Activated CD4-positive, CD25-positive, alpha-beta regulatory T cell treated with anti-CD3 and anti-CD28 coated beads, Interleukin-2, amount 50 U/mL, for 24 hours (primary cell): ENCODE measurements at regions not wholly inside any gene's neighbourhood (a gene's known extent, or its start where the extent isn't known, plus 50 kb on each side); places are given as distances from the start of the nearest gene placed in this dataset.
"Not testable (repeated sequence)": the region's sequence is repeated elsewhere in the genome, so short reads cannot be mapped to it uniquely, and the experiment has no call there.

ENCODE experiments used
- ATAC-seq, 2 donors: fragments of 150-1000 bp; cut with Tn5 transposase; one replicate each; pipeline ENCODE4 v1.10.0; 2021; ENCODE audit warnings: mild to moderate bottlenecking in 1 of 2, moderate library complexity in 1 of 2

- ATAC-seq: no peak
Observed at GRCh38 chr2:156947261-156947660, 310.2 kb upstream of the GALNT5 start.

DNA sequence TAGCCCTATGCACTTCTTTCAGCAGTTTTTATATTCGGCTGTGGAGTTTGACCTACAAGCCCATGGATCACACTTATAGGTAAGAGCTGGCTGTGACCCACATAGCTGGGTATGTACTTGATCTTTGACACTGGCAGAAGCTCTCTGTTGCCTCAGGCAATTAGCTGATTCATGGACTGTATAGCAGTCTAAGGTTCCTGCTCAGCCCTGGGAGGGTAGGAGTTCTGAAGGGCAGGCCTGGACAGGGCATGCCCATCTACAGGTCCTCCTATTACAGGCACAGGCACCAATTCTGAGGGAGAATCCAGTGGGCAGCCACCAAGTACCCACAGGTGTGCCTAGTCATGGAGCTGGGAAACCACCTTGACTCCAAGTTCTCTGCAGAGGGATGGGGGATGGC is 301.8 kb upstream of the GALNT5 start:
- ATAC-seq: no peak

DNA sequence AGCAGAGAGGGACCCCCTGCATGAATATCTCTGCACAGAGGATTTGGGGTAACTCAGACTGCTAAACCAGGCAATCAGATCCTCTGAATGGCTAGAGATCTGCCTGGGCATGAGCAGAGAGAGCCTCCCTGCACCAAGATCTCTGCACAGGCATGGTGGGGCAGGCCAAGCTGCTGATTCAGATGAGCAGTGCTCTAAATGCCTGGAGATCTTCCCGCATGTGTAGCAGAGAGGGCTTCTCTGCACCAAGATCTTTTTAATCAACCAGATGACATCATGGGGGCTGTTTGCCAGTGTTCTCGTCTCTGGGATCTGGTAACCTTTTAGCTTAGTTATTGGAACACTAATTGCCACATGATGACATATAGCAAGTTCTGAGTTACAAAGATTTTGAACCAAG is 301.3 kb upstream of the GALNT5 start:
- ATAC-seq: no peak

GRCh38 chr2:156958374-156958773 is 299.1 kb upstream of the GALNT5 start:
- no peak for ATAC-seq

GRCh38 chr2:156959481-156959880 is 298.0 kb upstream of the GALNT5 start:
- no peak for ATAC-seq

DNA sequence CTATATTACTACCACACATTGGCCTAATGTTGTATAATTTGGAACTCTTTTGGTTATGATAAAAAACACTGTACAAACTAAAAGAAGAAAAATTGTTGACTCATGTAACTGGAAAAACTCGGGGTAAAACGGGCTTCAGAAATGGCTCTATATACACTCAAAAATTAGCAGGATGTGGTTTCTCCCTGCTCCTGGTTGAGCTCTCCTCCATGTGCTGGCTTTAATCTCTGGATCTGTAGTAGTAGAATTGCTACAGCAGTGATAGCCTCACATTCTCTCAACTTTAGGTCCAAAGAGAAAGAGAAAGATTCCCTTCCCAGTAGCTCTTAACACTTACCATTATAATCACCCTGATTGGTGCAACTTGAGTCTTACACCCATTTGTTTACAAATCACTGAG is 274.9 kb upstream of the GALNT5 start:
- no peak for ATAC-seq

DNA sequence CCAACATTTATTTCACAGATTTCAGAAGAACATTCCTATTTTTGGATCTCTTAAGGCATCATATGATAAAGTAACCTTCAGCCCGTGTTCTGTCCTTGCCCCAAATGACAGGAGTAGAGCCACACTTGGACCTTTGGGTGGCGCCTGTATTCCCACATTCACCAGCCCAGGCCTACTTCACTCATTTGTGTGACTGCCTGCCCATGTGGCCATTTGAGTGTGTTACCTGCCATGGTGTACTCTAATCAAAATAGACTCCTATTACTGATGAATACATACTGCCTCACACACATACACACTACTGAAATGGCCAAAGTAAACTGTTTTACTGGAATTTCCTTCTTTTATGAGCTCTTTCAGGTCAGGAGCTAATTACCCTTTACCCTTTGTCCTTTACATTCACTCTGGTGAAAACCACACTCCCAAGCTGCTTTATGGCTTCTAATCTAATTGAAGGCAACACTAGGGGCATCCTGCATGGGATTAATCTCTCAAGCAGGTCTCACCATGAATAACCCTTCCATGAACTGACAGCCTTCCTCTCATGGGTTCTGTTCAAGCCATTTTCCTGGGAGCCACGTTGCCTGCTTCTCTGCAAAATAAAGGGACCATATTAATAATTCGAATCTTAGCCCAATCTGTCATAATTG is 271.0 kb upstream of the GALNT5 start:
- no peak for ATAC-seq

- ATAC-seq: no peak
Observed at GRCh38 chr2:156999661-157000060, 257.8 kb upstream of the GALNT5 start.

DNA sequence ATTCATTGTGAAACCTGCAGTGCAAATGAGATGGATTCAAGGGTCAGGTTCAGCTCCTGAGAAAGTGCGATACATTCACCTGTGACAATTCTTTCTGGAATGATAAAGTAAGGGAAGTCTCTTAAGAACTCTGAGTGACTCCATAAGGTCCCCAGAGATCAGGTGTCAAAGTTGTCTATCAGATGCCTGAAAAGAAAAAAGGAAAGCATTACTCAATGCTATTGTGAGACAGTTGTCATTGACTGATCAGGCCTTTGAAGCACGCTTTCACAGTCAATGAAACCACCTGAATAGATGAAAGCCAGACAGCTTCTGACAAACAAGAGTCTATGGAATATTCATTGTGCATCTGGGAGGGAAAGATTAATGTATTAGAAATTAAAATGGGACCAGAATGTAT is 252.7 kb upstream of the GALNT5 start:
- no peak for ATAC-seq

GRCh38 chr2:157015015-157015575 is 242.4 kb upstream of the GALNT5 start:
- ATAC-seq: no peak

- not testable (repeated sequence) for ATAC-seq
Observed at GRCh38 chr2:157023264-157023663, 234.2 kb upstream of the GALNT5 start.

- ATAC-seq: no peak
Observed at GRCh38 chr2:157024129-157024528, 233.4 kb upstream of the GALNT5 start.

GRCh38 chr2:157032017-157032416 is 225.5 kb upstream of the GALNT5 start:
- ATAC-seq: no peak

DNA sequence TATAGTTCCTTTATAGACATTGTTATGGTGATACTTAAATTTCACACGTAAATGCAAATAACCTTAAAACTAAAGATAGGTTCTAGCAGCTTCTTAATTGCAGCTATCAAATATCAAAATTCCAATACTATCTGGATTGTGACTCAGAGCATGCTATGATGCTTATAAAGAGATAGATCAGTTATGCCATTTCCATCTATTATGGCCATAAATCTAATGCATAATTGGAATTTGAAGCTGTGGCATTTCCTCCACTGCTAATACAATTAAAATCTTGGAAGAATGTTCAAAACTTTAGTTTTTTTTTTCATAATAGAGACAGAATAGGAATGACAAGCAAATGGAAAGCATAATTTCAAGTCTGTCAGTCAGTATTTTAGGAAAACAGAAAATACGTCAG is 220.8 kb upstream of the GALNT5 start:
- no peak for ATAC-seq

- no peak for ATAC-seq
Observed at GRCh38 chr2:157043786-157044185, 213.7 kb upstream of the GALNT5 start.

DNA sequence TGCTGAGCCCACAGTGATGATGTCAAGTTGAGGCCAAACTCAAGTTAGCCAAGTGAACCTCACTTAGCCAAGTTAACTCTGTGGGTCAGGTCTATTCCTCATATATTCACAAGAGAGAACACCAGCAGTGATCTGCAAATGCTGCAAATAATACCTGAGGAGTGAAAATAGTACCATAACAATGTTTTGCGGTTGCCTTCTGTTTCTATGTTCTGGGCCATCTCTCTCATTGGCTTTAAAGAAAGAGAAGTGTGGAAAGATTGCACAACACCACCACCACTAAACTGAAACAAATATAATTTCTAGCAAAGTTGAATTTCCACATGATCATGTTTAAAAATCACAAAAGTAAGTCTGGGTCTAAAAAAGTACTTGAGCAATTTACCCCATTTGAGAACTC is 211.1 kb upstream of the GALNT5 start:
- ATAC-seq: no peak

- ATAC-seq: no peak
Observed at GRCh38 chr2:157052685-157053224, 204.8 kb upstream of the GALNT5 start.

DNA sequence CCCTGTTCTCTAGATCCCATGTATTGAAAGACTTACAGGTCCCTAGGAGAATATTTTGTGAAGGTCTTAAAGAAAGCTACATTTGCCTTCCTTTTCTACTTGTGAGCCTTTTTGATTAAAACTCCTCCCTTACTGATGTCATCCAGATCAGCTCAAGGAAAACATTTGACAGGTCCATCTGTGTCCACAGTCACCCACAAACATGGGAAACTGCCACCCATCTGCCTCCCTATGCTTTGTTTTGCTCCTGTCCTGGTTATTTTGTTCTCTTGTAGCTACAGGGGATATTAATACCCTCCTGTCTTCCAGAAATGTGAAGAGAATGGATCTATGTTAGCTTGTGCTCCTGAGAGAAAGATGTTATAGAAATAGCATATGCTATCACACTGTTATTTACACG is 203.6 kb upstream of the GALNT5 start:
- no peak for ATAC-seq

- no peak for ATAC-seq
Observed at GRCh38 chr2:157055660-157056199, 201.8 kb upstream of the GALNT5 start.

GRCh38 chr2:157056200-157056676 is 201.3 kb upstream of the GALNT5 start:
- no peak for ATAC-seq

- ATAC-seq: no peak
Observed at GRCh38 chr2:157058161-157058560, 199.3 kb upstream of the GALNT5 start.

GRCh38 chr2:157059036-157059435 is 198.5 kb upstream of the GALNT5 start:
- ATAC-seq: no peak

DNA sequence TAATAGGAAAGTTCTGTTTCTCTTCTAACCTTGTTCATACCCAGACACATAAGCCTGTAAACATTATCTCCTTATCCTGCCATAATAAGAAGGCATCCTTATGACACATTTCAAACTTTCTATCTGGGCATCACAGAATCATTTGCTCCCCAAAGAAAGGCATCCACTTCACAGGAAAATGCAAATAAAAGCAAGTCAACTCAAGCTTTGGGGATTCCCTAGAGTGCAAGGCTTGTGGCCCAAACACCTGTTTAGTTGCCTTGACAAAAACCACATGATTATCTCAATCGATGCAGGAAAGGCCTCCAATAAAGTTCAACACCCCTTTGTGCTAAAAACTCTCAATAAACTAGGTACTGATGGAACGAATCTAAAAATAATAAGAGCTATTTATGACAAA is 195.7 kb upstream of the GALNT5 start:
- no peak for ATAC-seq

DNA sequence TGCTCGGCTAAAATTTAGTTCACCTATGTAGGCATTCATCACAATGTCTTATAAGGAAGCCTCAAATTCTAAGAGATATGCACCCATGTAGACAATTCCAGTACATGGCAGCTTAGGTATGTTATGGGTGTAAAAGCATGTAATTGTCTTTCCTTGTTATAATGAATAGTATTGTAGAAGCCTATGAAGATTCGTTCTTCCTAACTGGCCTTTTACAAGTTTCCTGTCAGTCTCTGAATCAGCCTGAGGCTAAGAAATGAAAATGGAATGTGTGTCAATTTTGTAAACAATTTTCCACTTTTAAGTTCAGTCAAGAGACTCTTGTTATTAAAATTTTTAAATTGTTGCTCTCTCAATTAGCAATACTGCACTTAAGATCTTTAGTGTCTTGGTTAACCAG is 189.9 kb upstream of the GALNT5 start:
- no peak for ATAC-seq
